Nucleus accumbens (tissue), 56 donors: ENCODE measurements at regions not wholly inside any gene's neighbourhood (a gene's known extent, or its start where the extent isn't known, plus 50 kb on each side); places are given as distances from the start of the nearest gene placed in this dataset.

ENCODE experiments used
- DNase-seq, 56 donors: peaks; one replicate each; lab custom pipeline; 2025; lab: John Stamatoyannopoulos, UW

DNA sequence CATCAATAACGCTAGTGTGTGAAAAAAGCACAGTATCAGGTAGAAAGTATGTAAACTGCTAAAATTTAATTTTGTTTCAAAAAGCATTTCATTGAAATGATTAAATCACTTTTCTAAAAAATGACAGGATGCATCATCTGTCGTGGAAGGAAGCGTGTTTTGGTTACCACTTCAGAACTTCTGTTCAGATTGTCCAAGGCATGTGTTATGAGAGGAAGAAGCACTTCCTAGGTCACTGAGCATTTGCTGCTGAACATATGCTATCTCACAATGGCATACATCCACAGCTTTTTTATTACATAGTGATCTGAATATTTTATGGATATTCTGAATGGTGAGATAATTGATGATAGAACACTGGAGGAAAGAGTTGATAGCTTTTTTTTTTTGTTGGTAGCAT is 737.5 kb downstream of the SATB2 start:
- no peak for DNase-seq

- no peak for DNase-seq
These were observed 740.3 kb downstream of the SATB2 start for GRCh38 chr2:198717451-198717850.

DNA sequence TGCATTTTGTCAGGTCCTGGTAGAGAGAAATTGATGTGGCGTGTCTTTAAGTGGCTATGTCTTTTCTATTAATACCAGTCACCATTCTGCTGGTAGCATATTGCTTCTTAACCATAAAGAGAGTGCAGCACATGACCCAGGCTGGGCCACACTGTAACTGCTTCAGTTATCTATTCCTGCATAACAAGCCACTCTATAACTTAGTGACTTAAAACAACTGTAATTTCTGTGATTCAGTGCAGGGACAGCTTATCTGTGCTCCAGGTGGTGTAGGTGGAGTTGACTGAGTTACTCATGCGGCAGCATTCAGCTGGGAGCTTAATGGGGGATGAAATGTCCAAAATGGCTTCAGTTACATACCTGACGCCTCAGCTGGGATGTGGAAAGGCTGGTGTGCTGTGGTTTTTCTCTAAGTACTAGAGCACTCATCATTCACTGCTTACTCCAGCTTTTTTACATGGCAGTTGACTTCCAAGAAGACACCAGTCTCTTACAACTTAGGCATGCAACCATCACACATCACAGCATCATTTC is 742.4 kb downstream of the SATB2 start:
- peak in 1 of 56 donors; percentile 1 for DNase-seq

DNA sequence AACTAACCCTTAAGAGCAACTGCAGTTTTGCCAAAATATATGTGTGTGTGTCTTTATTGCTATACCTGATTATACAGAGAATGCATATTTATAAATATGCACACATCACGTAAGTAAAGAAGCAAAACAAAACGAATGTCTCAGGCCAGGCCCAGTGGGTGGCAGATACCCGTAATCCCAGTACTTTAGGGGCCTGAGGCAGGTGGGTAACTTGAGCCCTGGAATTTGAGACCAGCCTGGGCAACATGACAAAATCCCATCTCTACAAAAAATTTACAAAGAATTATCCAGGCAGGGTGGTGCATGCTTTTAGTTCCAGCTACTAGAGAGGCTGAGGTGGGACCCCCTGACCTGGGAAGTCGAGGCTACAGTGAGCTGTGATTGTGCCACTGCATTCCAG is 745.3 kb downstream of the SATB2 start:
- DNase-seq, result no peak

DNA sequence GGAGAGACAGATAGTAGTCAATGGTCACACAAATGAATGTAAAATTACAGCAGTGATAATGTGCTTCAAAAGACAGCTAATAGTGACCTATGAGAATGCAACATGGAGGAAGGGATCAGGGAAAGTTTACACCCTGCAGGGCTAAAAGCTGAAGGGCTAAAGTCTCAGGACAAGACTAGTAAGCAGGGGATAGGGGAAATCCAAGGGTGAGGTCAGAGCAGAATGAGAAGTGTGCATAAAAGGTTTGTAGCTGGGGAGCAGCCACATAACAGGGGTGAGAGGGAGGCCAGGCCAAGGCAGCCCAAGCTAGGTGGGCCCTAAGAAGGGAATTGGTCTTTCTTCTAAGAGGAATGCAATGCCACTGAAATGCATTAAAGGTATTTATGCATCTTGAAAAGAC is 746.3 kb downstream of the SATB2 start:
- DNase-seq, result no peak

DNA sequence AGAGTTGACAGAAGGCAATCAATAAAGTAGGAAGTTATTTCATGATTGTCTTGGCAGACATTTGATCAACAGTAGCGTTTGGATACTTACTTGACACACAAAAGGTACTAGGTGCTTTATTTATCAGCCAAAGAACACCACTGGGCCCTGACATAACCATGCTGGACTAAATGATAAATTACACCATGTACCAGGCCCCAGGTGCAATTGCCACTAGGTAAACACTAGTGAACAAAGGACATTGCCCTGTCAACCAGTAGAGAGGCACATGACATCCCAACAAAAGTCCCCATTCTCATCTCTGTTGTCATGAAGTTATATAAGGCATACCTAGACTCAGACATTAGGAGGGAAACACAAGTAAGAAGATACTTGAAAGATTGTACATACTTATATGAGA is 747.2 kb downstream of the SATB2 start:
- DNase-seq, result no peak

DNA sequence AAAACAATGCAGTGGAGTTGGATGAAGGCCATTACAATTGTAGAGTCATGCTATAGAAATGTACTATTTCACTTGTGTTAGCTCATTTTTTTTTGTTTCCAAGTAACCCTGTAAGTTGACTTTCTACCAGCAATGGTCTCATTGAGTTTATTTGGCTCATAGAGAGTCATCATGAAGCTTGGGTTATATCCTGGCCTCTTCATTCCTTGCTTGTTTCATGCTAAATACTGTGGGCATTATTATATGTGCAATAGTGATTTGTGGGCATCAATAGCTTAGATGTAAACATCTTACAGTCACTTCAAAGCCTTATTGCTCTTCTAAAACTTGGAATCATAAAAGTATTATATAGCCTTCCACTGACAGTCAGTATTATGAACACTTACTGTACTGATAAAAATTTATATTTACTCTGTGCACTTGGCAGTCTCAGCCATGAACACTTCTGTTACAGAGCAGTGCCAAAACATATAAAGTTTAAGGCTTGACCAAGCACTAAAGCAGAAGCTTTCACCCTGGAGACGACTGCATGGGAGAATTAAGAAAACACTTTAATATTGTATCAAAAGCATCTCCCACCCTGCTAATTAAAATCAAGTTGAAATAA is 751.2 kb downstream of the SATB2 start:
- no peak for DNase-seq

DNA sequence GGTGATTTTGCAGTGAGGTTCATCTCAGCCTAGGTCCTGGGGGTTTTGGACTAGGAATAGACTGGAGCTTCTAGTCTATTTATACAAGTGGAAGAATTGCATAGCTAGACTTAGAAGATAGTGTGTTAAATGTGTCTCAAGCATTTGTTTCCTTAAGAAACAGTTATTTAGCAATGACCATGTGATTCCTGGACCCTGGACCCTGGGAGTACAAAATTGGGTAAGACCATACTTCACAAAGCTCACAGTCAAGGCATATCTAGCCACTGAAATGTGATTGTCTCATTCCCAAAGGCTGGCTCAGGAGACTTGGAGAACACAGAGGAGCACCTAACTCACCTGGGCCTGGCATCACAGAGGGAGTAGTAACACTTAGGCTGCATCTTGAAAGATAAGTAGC is 754.5 kb downstream of the SATB2 start:
- no peak for DNase-seq

GRCh38 chr2:198702796-198703195 is 754.9 kb downstream of the SATB2 start:
- DNase-seq, result no peak

- no peak for DNase-seq
These were observed 756.3 kb downstream of the SATB2 start for GRCh38 chr2:198701481-198701880.

DNA sequence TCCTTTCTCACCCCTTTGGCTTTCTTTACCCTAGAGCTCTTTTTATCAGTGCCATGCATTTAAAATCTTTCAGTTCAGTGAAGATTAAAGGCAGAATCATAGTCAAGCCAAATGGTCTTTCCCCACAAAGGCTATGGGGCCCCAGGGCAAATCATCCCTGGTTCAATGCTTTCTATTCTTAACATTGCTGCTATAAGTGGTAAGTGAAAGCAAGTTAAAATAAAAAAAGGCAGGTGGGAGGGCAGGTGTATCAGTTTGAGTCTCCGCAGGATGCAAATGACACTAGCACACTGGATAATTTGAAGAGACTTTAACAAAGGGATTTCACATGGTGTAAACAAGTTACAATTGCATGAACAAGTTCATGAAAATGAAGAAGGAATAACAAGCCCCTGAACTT is 757.4 kb downstream of the SATB2 start:
- no peak for DNase-seq

- no peak for DNase-seq
These were observed 759.5 kb downstream of the SATB2 start for GRCh38 chr2:198698230-198698629.

DNA sequence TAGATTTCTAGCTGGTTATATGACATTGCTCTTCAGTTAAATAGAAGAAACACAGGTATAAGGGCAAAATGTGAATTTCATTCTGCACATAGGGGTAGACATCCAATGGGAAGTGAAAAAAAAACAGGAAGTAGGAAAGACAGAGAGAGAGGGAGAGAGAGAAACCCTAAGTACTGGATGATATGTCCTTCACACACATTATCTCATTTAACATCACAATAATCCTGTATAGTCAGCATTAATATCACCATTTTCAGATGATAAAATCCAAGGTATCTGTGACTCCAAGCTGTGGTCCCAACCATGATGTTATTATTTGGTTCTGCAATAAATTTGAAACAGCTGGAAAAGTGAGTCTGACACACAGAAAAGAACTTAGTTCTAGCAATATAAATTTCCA is 759.9 kb downstream of the SATB2 start:
- no peak for DNase-seq

GRCh38 chr2:198697218-198697617 is 760.5 kb downstream of the SATB2 start:
- no peak for DNase-seq

GRCh38 chr2:198695879-198696278 is 761.9 kb downstream of the SATB2 start:
- DNase-seq, result no peak

DNA sequence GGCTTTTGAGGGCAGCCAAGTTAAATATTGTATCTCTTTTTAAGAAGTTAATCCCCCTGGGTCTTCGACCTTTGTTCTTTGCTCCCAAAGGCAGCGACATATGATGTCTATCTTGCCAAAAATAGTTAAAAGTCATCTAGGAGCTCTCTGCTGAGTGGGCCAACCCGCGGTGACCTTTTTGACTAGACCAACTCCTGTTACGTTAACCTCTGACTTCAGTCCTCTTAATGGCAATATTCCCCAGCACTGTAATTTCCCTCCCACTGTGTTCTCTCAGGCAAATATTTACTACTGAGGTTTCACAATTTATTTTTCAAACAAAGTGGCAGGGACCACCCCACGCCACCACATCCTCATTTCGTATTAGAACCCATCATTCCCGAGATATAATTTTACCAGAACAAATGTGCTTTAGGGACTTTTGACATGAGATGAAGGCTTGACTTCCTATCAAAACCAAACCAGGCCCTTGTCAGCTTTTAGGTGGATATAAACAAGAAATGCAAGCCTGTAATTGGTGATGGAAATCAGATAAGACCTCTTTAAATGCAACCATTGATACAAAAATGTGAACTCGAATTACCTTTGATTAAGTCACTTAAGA is 764.7 kb downstream of the SATB2 start:
- no peak for DNase-seq

GRCh38 chr2:198691236-198691635 is 766.5 kb downstream of the SATB2 start:
- no peak for DNase-seq

DNA sequence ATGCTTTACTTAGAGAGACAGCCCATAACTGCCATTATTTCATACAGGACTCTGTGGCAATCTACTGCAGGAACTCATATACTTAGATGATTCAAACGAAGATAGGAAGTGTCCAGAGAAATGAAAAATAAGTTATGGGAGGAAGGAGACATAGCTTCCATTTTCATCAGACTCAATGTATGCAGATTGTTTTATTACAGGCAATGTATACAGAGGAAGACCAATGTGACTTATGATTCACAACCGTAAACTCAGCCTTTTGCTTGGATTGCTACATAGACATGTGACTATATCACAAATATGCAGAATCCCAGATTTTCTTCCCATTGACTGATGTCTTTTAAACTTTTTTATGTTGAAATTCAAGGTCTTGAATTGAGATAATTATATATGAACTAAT is 793.4 kb downstream of the SATB2 start:
- DNase-seq, result no peak

DNA sequence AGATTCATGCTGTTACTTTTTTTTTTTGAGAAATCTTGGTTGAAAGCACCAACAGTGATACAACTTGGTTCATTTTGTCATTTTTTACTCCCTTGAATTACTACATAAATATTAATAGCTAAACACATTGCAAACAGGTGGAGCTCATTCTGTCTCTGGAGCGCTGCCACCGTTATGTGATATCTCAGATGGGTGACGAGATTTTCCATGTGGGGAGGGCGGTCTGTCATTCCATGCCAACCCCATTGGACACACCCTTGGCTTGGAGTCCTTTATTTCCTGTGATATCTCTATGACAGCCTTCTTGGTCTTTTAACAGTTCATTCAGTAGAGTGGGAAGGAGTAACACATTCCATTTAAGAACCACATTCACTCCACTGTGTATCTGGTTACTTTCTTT is 794.8 kb downstream of the SATB2 start:
- DNase-seq, result no peak

- DNase-seq, result no peak
These were observed 797.2 kb downstream of the SATB2 start for GRCh38 chr2:198660501-198660900.

GRCh38 chr2:198659096-198659870 is 798.5 kb downstream of the SATB2 start:
- no peak for DNase-seq
